ENCODE measurements at regions not wholly inside any gene's neighbourhood (a gene's known extent, or its start where the extent isn't known, plus 50 kb on each side); places are given as distances from the start of the nearest gene placed in this dataset.

GRCh38 chr12:92546635-92547348, 156.0 kb upstream of the PLEKHG7 start:
- no peak for DNase-seq
- Mint-ChIP-seq H3K36me3 (ENCODE audit: low read depth) (no peaks in the 10 kb centered on the region), H3K9me3 (no peaks in the 10 kb centered on the region), H3K27me3 (ENCODE audit: insufficient read depth) (peaks cover 2% of the 10 kb centered on the region), H3K27ac (no peak overlapping the region), H3K4me3 (no peak overlapping the region), H3K4me1 (ENCODE audit: low read depth) (no peaks in the 10 kb centered on the region)
- TF ChIP-seq, protein P1, sequence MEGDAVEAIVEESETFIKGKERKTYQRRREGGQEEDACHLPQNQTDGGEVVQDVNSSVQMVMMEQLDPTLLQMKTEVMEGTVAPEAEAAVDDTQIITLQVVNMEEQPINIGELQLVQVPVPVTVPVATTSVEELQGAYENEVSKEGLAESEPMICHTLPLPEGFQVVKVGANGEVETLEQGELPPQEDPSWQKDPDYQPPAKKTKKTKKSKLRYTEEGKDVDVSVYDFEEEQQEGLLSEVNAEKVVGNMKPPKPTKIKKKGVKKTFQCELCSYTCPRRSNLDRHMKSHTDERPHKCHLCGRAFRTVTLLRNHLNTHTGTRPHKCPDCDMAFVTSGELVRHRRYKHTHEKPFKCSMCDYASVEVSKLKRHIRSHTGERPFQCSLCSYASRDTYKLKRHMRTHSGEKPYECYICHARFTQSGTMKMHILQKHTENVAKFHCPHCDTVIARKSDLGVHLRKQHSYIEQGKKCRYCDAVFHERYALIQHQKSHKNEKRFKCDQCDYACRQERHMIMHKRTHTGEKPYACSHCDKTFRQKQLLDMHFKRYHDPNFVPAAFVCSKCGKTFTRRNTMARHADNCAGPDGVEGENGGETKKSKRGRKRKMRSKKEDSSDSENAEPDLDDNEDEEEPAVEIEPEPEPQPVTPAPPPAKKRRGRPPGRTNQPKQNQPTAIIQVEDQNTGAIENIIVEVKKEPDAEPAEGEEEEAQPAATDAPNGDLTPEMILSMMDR (IDR thresholded peaks at IDR 0.05): no peak

DNA sequence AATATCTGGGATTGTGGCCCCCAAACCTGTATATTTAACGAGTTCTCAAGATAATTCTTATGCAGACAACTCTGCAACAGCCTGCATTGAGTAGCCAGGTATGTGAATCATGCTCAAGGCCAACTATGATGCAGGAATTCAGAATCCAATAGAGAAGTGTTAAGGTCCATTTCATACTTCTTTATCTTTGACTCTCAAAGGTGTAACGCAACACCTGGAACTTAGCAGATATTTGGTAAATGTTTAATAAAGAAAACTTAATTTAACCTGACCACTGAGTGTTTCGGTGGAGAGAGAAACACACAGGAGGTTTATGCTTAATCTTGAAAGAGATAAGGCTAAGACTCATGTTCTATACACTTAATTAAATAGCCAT, 156.5 kb upstream of the PLEKHG7 start:
- no peaks in the 10 kb centered on the region for H3K36me3 Mint-ChIP-seq (ENCODE audit: low read depth)
- TF ChIP-seq, protein P1 (IDR thresholded peaks at IDR 0.05): no peak
- no peaks in the 10 kb centered on the region for H3K9me3 Mint-ChIP-seq
- H3K4me1 Mint-ChIP-seq (ENCODE audit: low read depth): no peaks in the 10 kb centered on the region
- H3K27ac Mint-ChIP-seq: no peak overlapping the region
- DNase-seq: no peak
- H3K4me3 Mint-ChIP-seq: no peak overlapping the region
- H3K27me3 Mint-ChIP-seq (ENCODE audit: insufficient read depth): peaks cover 2% of the 10 kb centered on the region

- no peaks in the 10 kb centered on the region for H3K36me3 Mint-ChIP-seq (ENCODE audit: low read depth)
- H3K9me3 Mint-ChIP-seq: no peaks in the 10 kb centered on the region
- H3K4me3 Mint-ChIP-seq: no peak overlapping the region
- TF ChIP-seq, protein P1 (IDR thresholded peaks at IDR 0.05): no peak
- H3K27ac Mint-ChIP-seq: no peak overlapping the region
- peaks cover 2% of the 10 kb centered on the region for H3K27me3 Mint-ChIP-seq (ENCODE audit: insufficient read depth)
- peaks cover 8% of the 10 kb centered on the region for H3K4me1 Mint-ChIP-seq (ENCODE audit: low read depth)
- DNase-seq: no peak
These were observed 158.5 kb upstream of the PLEKHG7 start for GRCh38 chr12:92544322-92544721.

DNA sequence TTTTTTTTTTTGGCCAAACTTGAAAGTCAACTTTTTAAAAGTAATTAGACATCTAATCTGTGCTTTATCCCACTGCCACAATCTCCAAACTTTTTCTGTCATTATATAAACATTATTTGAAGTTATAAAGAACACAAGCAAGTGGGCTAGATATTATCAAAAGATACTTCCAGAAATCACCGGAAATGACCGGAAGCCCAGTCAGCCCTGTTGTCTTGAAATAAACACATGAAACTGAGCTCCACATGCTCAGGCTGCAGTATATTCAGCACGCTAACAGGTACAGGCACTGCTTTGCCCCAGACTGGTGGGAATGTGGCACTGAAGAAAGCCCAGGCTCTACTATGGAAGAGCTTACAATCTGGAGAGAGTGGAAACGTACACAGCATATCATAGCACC, 158.9 kb upstream of the PLEKHG7 start:
- Mint-ChIP-seq H3K4me3 (no peak overlapping the region), H3K27ac (no peak overlapping the region), H3K4me1 (ENCODE audit: low read depth) (peaks cover 13% of the 10 kb centered on the region), H3K27me3 (ENCODE audit: insufficient read depth) (peaks cover 2% of the 10 kb centered on the region), H3K36me3 (ENCODE audit: low read depth) (no peaks in the 10 kb centered on the region), H3K9me3 (no peaks in the 10 kb centered on the region)
- TF ChIP-seq, protein P1 (IDR thresholded peaks at IDR 0.05): no peak
- DNase-seq: no peak

GRCh38 chr12:92543359-92543758, 159.4 kb upstream of the PLEKHG7 start:
- DNase-seq: no peak
- Mint-ChIP-seq H3K4me3 (no peak overlapping the region), H3K27me3 (ENCODE audit: insufficient read depth) (peaks cover 2% of the 10 kb centered on the region), H3K36me3 (ENCODE audit: low read depth) (no peaks in the 10 kb centered on the region), H3K4me1 (ENCODE audit: low read depth) (peaks cover 17% of the 10 kb centered on the region), H3K27ac (no peak overlapping the region), H3K9me3 (no peaks in the 10 kb centered on the region)
- TF ChIP-seq, protein P1 (IDR thresholded peaks at IDR 0.05): no peak

All from HFFc6 (cell line).